Esophagus (tissue), 2 donors: ENCODE measurements at regions not wholly inside any gene's neighbourhood (a gene's known extent, or its start where the extent isn't known, plus 50 kb on each side); places are given as distances from the start of the nearest gene placed in this dataset.

ENCODE experiments used
- H3K27ac ChIP-seq, 2 donors: one replicate each; pipeline ENCODE4 v1.5.1; 2013; ENCODE audit warnings: low read depth in 2 of 2, mild to moderate bottlenecking in 2 of 2, inconsistent platforms in 1 of 2, low read length in 1 of 2, moderate library complexity in 1 of 2
- H3K27me3 ChIP-seq, 2 donors: one replicate each; pipeline ENCODE4 v1.6.1; 2013; ENCODE audit warnings: low read length in 2 of 2, control low read depth in 1 of 2, mild to moderate bottlenecking in 1 of 2; ENCODE audit not compliant: insufficient read depth in 2 of 2, control insufficient read depth in 1 of 2
- H3K36me3 ChIP-seq, 2 donors: one replicate each; pipeline ENCODE4 v1.6.1; 2013; ENCODE audit warnings: low read length in 1 of 2; ENCODE audit not compliant: control insufficient read depth in 2 of 2, insufficient read depth in 2 of 2
- H3K4me1 ChIP-seq, 2 donors: one replicate each; pipeline ENCODE4 v1.6.1; 2013; ENCODE audit warnings: low read length in 1 of 2; ENCODE audit not compliant: control insufficient read depth in 2 of 2, insufficient read depth in 2 of 2
- H3K4me3 ChIP-seq, 2 donors: one replicate each; pipeline ENCODE4 v1.5.1; 2013; ENCODE audit warnings: low read length in 2 of 2, mild to moderate bottlenecking in 2 of 2, low read depth in 1 of 2, moderate library complexity in 1 of 2
- H3K9me3 ChIP-seq, 2 donors: one replicate each; pipeline ENCODE4 v1.6.1; 2013; ENCODE audit warnings: mild to moderate bottlenecking in 2 of 2, low read depth in 1 of 2, low read length in 1 of 2, moderate library complexity in 1 of 2; ENCODE audit not compliant: control insufficient read depth in 2 of 2, insufficient read depth in 1 of 2
- WGBS, 2 donors: extraction: QIAGEN DNeasy Blood & Tissue Kit; methylation state at CpG; one replicate each; pipeline ENCODE4 v1.1.7; 2013; 5-methylcytosine and 5-hydroxymethylcytosine counted together
- donor health status: healthy with polysubstance abuse.
- donor health status: Bipolar disorder and iron deficiency.

GRCh38 chr2:19573784-19574183, 215.4 kb upstream of the OSR1 start:
- Histone ChIP-seq H3K27me3 (no peaks in the 10 kb centered on the region), H3K4me3 (no peak overlapping the region), H3K36me3 (no peaks in the 10 kb centered on the region), H3K9me3 (no peaks in the 10 kb centered on the region), H3K27ac (no peak overlapping the region), H3K4me1 (no peaks in the 10 kb centered on the region)
- WGBS, 2 donors = 82 to 94% methylated on average over 1 of the region's 1 CpG

GRCh38 chr2:19571773-19572172, 213.3 kb upstream of the OSR1 start:
- Histone ChIP-seq H3K27ac (no peak overlapping the region), H3K4me3 (no peak overlapping the region), H3K4me1 (no peaks in the 10 kb centered on the region), H3K36me3 (no peaks in the 10 kb centered on the region), H3K9me3 (no peaks in the 10 kb centered on the region), H3K27me3 (no peaks in the 10 kb centered on the region)
- WGBS, 2 donors = 73 to 85% methylated on average over 4 of the region's 4 CpGs

GRCh38 chr2:19569300-19569791, 210.9 kb upstream of the OSR1 start:
- H3K27ac ChIP-seq = no peak overlapping the region
- H3K4me1 ChIP-seq = no peaks in the 10 kb centered on the region
- no peak overlapping the region for H3K4me3 ChIP-seq
- 38 to 47% methylated on average over 3 of the region's 3 CpGs for WGBS, 2 donors
- no peaks in the 10 kb centered on the region for H3K27me3 ChIP-seq
- no peaks in the 10 kb centered on the region for H3K36me3 ChIP-seq
- no peaks in the 10 kb centered on the region for H3K9me3 ChIP-seq

GRCh38 chr2:19568809-19569208, 210.4 kb upstream of the OSR1 start:
- Histone ChIP-seq H3K4me1 (no peaks in the 10 kb centered on the region), H3K27me3 (no peaks in the 10 kb centered on the region), H3K9me3 (no peaks in the 10 kb centered on the region), H3K36me3 (no peaks in the 10 kb centered on the region), H3K4me3 (no peak overlapping the region), H3K27ac (no peak overlapping the region)
- WGBS, 2 donors = 80 to 93% methylated on average over 5 of the region's 5 CpGs

- Histone ChIP-seq H3K4me3 (no peak overlapping the region), H3K27me3 (no peaks in the 10 kb centered on the region), H3K4me1 (no peaks in the 10 kb centered on the region), H3K27ac (no peak overlapping the region), H3K36me3 (no peaks in the 10 kb centered on the region), H3K9me3 (no peaks in the 10 kb centered on the region)
Observed at GRCh38 chr2:19560785-19561184, 202.4 kb upstream of the OSR1 start.

GRCh38 chr2:19559596-19560240, 201.3 kb upstream of the OSR1 start:
- no peaks in the 10 kb centered on the region for H3K27me3 ChIP-seq
- H3K9me3 ChIP-seq = no peaks in the 10 kb centered on the region
- H3K4me3 ChIP-seq = no peak overlapping the region
- H3K4me1 ChIP-seq = no peaks in the 10 kb centered on the region
- H3K36me3 ChIP-seq = no peaks in the 10 kb centered on the region
- H3K27ac ChIP-seq = no peak overlapping the region
- WGBS, 2 donors = 44 to 46% methylated on average over 9 of the region's 9 CpGs

GRCh38 chr2:19556648-19557047, 198.2 kb upstream of the OSR1 start:
- WGBS, 2 donors = 66 to 69% methylated on average over 2 of the region's 2 CpGs
- no peaks in the 10 kb centered on the region for H3K36me3 ChIP-seq
- no peak overlapping the region for H3K4me3 ChIP-seq

GRCh38 chr2:19554520-19554919, 196.1 kb upstream of the OSR1 start:
- Histone ChIP-seq H3K36me3 (no peaks in the 10 kb centered on the region), H3K27ac (no peak overlapping the region), H3K4me1 (no peaks in the 10 kb centered on the region), H3K27me3 (no peaks in the 10 kb centered on the region), H3K4me3 (no peak overlapping the region), H3K9me3 (no peaks in the 10 kb centered on the region)
- WGBS, 2 donors = 79 to 84% methylated on average over 1 of the region's 1 CpG

More at GRCh38 chr2:19556648-19557047, 198.2 kb upstream of the OSR1 start:
- no peaks in the 10 kb centered on the region for H3K27me3 ChIP-seq
- no peaks in the 10 kb centered on the region for H3K4me1 ChIP-seq
- H3K9me3 ChIP-seq = no peaks in the 10 kb centered on the region
- H3K27ac ChIP-seq = no peak overlapping the region

GRCh38 chr2:19552270-19552669, 193.8 kb upstream of the OSR1 start:
- 44 to 50% methylated on average over 1 of the region's 1 CpG for WGBS, 2 donors
- no peak overlapping the region for H3K27ac ChIP-seq
- no peaks in the 10 kb centered on the region for H3K27me3 ChIP-seq

GRCh38 chr2:19550750-19551149, 192.3 kb upstream of the OSR1 start:
- Histone ChIP-seq H3K9me3 (no peaks in the 10 kb centered on the region), H3K27me3 (no peaks in the 10 kb centered on the region), H3K4me1 (no peaks in the 10 kb centered on the region), H3K36me3 (no peaks in the 10 kb centered on the region), H3K4me3 (no peak overlapping the region), H3K27ac (no peak overlapping the region)
- 81 to 88% methylated on average over 9 of the region's 9 CpGs for WGBS, 2 donors

More at GRCh38 chr2:19552270-19552669, 193.8 kb upstream of the OSR1 start:
- no peaks in the 10 kb centered on the region for H3K9me3 ChIP-seq
- H3K4me3 ChIP-seq = no peak overlapping the region
- no peaks in the 10 kb centered on the region for H3K36me3 ChIP-seq
- no peaks in the 10 kb centered on the region for H3K4me1 ChIP-seq
